NCI-H2227 (cell line): ENCODE measurements at regions not wholly inside any gene's neighbourhood (a gene's known extent, or its start where the extent isn't known, plus 50 kb on each side); places are given as distances from the start of the nearest gene placed in this dataset.
"Not testable (repeated sequence)": the region's sequence is repeated elsewhere in the genome, so short reads cannot be mapped to it uniquely, and the experiment has no call there.

Experiments
- DNase-seq: peaks from one replicate; lab custom pipeline; 2025; ENCODE audit not compliant: unreplicated experiment; lab: John Stamatoyannopoulos, UW

DNA sequence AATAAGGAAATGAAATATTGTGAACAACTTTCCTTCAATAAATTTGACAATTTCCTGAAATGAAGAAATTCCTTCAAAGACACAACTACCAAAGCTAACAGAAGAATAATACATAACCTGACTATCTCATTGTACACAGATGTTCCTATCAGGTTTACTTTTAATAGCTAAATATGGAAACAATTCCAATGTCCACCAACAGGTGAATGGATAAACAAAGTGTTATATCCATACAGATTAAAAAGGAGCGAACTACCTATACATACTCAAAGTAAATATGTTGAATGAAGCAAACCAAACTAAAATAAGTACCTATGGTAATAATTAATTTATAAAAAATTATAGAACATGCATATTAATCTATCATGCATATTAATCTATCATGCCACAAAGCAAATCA is 554.9 kb downstream of the PPP4R3C start:
- no peak for DNase-seq

DNA sequence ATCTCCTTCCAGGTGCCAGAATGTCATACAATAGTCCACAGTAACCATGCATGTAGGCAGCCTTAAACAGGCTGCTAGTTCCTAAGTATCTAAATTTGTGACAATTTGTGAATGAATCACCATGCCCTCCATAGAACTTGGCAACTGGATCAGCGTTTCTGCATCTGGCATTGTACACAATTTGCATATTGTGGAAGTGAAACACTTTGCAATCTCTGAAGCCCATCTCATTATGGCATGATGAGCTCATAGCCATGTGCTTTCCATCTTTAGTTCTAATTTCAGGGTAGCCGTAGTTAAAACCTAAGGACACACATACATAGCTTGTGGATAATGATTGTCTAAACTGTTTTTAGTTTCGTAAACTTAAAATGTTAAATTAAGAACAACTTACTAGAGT is 573.6 kb downstream of the PPP4R3C start:
- no peak for DNase-seq

DNA sequence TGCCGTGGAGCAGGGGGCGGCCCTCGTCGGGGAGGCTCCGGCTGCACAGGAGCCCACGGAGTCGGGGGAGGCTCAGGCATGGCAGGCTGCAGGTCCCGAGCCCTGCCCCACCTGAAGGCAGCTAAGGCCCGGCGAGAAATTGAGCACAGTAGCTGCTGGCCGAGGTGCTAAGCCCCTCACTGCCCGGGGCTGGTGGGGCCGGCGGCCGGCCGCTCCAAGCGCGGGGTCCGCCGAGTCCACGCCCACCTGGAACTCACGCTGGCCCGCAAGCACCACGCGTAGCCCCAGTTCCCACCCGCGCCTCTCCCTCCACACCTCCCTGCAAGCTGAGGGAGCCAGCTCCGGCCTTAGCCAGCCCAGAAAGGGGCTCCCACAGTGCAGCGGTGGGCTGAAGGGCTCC is 589.4 kb downstream of the PPP4R3C start:
- no peak for DNase-seq

DNA sequence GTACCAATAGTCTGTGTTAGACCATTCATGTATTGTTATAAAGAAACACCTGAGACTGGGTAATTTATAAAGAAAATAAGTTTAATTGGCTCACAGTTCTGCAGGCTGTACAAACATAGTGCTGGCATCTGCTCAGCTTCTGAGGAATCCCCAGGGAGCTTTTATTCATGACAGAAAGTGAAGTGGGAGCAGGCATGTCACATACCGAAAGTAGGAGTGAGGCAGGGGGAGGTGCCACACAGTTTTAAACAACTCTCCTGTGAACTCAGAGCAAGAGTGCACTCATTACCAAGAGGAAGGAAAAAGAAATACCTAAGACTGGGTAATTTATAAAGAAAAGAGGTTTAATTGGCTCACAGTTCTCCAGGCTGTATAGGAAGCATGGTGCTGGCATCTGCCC is 591.2 kb downstream of the PPP4R3C start:
- no peak for DNase-seq

DNA sequence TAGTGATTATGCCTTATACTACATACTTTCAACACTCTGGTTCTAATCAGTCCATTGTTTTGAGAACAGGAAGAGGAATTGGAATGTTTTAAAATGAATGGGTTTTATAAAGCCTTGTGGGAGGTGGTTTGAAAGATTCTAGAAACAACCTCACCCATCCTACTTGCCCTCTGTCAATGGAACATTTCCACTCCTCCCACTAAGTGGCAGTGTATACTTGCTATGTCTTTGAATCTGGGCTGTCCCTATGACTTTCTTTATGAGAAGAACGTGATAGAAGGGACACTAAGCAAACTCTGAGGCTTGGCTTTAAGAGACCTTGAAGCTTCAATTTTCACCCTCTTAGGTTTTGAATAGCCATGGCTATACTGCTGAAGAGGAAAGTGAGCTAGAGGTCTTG is 611.2 kb downstream of the PPP4R3C start:
- no peak for DNase-seq

DNA sequence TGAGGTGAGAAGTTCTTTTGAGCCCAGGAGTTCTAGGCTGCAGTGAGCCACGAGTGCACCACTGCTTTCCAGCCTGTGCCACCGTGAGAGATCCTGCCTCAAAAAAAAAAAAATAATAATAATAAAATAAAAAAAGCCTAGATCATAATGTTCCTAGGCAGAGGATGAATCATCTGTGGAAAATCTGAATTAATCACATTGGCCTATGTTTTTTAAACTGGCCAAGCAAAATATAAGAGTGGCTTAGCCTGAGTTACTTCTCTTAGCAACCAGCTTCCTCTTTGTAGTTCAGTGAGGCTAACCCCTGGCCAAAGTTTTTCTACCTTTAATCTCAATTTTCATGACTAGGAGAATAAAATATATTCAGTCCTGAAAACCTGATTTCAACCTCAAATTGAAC is 614.6 kb downstream of the PPP4R3C start:
- DNase-seq: no peak

DNA sequence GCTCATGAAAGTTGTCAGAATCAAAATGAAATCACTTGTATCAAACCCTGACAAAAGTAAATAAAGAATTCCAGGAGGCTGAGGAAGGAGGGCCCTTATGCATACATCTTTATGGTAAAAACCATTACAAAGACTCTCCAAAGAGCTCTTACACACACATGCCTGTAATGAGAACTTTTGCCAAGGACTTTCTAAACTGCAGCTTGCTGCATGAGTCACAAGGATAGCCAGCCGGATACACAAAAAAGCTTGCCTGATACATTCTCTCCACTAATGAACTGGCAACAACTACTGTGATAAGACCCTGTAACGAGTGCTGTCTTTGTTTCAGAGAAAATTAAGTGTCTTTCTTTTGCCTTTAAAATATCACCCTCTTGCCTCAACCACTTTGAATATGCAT is 618.1 kb downstream of the PPP4R3C start:
- no peak for DNase-seq

DNA sequence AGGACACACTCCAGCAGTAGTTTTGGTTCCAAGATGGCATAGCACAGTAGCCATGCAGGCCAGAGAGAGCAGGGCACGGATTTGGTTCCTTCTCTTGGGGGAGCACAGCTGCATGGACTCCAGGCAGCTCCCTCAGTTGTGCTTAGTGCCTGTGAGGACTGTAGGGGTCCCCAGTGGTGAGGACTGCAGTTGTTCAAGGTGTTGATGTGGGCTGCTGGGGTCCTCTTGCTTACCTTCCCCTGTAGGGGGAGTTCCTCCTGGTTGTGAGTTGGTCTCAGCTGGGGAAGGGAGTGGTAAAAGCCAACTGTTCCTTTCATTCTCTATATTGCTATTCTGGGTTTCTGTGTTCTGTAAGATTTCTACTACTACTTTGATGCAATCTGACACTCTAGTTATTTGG is 606.5 kb downstream of the MAGEB5 start:
- DNase-seq: no peak

DNA sequence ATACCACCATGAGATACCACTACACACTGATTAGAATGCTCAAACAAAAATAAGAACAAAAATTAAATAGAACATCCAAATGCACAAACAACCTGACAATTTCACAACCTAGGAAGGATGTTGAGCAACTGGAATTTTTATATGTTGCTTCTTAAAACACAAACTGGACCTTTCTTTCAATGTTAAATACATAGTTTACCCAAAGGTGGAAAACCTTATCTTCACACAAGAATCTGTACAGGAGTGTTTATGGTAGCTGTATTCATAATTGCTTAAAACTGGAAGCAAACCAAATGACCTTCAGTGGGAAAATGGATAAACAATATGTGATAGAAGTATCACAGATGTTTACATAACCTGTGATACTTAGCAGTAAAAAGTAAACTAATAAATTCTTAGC is 573.8 kb downstream of the MAGEB5 start:
- no peak for DNase-seq

DNA sequence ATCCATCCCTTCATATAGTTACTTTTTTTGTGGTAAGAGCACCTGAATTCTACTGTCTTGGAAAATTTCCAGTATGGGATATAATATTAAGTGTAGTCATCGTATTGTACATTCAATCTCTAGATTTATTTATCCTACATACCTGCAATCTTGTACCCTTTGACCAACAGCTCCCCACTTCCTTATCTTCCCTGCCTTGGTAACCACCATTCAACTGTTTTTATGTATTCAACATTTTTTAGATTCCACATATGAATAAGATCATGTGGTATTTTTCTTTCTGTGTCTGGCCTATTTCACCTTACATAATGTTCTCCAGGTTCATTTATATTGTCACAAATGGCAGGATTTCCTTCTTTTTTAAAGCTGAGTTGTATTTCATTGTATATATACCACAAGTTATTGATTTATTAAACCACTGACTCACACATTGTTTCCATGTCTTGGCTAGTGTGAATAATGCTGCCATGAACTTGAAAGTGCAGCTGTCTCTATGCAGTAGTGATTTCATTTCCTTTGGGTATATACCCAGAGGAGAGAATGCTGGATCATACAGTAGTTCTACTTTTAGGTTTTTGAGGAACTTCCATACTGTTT is 572.5 kb downstream of the MAGEB5 start:
- no peak for DNase-seq

DNA sequence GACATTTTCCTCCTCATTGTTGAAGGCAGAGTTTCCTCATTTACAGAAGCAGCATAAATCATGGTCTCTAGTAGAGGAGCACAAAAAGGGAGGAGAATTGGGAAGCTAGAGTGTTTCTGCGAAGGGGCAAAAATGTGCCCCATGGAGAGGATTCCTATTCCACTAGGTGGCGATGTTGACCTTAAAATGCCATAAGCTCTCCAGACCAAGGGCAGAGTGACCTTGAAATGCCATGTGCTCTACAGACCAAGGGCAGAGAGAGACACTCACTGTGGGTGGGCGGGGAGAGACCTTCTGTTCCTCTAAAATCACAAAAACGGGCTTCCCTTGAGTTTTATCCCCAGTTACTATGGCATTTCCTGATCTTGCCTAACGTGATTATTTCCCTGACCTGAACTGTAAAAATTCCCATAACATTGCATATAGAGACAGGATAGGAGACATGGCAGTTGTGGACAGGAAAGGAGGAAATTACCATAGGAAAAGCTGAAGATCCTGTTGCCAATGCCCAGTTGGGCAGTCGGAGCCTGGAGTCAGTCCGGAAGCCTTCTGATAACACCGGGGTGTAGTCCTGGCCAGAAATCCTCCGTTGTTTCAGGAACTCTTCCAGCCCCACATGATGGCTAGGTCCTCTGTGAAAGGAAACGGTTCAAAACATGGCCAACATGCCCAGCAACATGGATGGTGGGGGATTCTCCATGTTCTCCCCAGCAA is 567.7 kb downstream of the MAGEB5 start:
- DNase-seq: no peak

DNA sequence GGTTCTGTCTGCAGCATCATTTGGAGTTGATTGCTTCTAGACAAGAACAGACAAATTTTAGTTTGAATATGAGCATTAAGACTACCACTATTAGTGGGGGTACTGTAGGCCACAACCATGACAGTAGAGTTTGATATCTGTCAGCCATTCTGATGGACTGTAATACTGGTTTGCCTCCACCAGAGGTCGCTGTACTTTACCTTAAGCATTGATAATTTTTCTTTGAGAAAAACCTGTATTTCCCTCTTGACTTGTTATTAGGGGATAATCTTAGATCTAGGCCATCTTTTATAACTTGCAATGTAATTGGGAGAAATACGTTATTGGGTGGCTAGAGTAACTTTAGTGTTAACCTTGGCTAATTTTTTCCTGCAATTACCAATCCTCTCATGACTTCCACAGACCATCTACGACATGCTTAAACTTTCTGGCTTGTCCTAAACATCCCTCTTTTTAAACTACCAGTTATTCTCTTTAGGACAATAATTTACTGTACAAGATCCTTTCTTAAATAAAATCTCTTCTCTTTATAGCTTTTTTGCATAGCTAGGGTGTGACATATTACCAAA is 562.4 kb downstream of the MAGEB5 start:
- no peak for DNase-seq

DNA sequence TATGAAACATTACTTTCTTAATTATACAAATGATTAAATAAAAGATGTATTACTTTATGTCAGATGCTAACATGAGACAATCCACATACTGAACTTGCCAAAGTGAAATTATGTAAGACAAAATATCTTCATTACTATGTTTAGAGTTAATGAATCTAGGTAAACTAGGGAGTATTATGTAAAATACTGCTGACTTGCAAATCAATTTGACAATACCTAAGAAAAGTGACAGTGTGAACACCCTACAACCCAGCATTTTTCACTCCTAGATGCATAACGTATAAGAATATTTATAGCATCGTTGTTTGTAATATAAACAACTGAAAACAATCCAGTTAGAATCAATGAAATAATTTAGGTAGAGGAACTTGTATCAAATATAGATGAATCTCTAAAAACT is 546.3 kb downstream of the MAGEB5 start:
- DNase-seq: no peak

DNA sequence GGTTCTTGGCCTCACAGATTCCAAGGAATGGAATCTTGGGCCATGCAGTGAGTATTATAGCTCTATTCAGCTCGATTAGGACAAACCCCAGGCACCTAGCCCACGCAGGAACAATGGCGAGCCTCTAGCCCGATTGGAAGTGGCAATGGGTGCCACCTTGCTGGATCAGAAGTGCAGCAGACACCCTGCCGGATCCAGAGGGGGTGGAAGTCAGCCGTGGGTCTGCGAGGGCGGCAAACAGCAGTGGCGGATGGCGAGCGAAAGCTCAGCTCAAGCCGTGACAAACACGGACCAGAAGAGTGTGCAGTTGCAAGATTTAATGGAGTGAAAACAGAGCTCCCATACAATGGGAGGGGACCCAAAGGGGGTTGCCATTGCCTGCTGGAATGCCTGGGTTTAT is 539.8 kb downstream of the MAGEB5 start:
- DNase-seq: not testable (repeated sequence)

DNA sequence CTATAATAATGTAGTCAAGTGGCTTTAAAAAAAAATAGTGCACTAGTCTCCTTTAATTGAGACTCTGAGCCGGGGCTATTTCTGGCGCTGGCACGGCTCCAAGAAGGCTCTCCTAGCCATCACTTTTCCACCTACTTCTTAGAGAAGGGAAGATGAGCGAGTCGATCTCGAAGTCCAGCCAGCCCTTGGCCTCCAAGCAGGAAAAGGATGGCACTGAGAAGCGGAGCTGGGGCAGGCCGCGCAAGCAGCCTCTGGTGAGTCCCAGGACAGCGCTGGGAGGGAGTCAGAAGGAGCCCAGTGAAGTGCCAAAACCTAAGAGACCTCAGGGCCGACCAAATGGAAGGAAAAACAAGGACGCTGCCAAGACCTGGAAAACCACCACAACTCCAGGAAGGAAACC is 531.9 kb downstream of the MAGEB5 start:
- DNase-seq: no peak

DNA sequence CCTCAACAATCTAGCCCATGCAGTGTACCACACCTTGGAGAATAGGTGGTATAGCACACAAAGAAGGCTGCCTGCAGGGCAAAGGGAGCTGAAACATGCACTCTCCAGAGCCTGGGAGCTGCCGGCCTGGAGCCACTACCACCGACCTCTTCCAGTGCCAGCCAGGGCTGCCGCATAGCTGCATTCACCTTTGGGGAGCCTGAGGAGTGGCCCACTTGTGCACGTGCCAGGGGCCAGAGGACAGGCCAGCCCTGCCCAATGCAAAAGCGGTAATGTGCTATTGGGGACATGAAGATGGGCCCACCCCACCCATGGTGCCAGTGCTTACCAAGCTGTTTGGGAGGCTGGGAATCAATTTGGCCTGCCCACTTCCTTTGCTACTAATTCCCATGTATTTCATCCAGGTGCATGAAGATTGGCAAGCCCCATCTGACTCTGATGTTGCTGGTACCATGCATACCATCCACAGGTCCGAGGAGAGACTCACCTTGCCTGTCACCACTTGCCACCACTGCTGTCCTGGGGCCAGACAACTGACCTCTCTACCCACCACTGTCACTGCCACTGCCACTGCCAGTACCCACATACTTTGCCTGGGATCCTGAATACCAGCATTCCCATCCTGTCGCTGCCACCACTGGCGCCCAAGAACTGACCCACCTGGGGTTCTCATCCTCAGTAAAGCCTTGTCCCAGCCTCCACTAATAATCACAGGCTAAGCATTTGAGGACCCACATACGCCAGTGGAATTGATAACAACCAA is 506.9 kb downstream of the MAGEB5 start:
- DNase-seq: no peak

DNA sequence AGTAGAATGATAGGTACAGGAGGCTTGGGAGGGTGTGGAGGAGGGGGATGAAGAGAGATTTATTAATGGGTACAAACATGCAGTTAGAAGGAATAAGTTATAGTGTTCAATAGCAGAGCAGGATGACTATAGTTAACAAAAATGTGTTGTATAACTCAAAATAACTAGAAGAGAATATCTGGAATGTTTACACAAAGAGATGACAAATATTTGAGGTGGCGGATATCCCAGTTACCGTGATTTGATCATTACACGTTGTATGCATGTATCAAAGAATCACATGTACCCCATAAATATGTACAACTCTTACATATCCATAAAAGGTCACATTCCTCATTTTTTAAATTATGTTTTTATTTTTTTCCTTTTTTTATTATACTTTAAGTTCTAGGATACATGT is 456.6 kb downstream of the MAGEB5 start:
- no peak for DNase-seq

DNA sequence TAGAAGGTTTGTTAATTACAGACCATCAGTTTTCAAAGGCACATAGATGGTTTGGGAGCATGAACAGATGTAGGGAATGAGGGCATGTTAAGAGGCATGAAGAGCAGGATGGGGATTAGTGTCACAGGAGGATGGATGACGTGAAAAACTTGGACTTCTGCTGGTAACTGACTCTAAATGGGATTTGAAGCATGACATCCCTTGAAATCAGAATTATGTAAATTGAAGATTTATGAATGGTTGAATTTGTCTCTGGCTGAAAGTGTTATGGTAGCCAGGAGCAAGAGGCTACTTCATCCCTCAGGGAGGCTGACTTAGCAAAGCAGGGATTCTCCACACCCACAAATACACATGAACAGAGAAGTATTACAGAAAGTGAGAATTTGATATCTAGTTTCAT is 454.6 kb downstream of the MAGEB5 start:
- no peak for DNase-seq

DNA sequence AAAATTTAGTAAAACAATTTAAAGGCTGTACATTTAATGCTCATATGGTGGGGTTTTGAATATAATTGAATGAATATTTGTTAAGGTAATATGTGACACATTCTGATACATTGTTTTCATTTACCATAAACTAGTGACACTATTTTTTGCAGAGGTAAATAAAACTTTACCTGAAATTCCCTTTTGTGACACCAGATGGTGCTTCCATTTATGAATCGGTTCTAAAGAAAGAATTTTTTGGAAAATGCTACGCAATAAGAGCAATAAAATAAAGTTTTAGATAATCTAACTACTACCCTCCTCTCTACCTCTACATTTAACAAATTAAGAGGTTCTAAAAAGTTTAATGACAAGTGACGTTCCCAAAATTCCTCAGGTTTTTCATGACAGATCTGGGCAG is 448.9 kb downstream of the MAGEB5 start:
- no peak for DNase-seq

DNA sequence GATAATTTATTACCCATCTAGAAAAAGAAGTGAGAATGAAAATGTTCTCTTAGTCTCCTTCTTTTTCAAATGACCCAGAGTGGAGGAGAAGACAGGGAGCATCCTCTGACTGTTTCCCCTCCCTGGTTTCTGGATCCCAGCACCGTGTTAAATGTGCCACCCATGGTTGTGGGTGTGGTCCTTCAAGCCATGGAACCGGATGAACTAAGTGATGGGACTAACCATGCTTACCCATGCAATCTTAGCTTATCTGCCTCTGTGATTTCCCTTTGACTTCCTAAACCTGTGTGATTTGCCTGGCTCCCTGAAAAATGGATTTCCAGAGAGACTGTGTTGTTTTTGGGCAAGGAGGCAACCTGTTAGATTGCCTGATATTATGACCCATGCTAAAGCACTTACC is 437.1 kb downstream of the MAGEB5 start:
- no peak for DNase-seq

DNA sequence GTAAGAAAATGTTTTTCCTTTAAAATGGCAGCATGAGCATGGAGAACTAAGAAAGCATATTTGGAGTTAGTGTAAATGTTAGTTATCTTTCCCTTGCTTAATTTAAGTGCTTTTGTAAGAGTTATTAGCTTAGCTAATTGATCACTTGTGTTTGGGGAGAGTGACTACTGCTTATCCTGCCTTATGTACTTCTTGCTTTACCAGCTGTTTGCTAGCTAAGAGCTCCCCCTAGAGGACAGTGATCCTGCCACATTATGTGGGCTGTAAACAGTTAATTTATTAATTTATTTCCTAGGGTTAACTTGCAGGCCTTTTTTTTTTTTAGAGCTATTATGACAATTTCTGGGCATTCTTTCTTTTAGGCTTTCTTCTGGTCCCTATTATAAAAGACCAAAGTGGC is 435.8 kb downstream of the MAGEB5 start:
- no peak for DNase-seq

DNA sequence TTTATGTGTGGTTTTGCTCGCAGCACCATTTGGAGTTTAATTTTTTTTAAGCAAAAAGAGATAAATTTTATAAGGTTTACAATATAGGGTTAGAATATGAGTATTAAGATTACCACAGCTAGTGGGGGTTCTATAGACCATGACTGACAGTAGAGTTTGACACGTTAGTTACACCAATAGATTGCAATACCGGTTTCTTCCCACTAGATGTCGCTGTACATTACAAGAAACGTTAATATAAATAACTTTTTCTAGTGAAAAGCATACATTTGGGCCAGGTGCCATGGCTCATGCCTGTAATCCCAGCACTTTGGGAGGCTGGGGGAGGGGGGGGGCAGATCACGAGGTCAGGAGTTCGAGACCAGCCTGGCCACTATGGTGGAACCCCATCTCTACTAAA is 433.6 kb downstream of the MAGEB5 start:
- no peak for DNase-seq
